ENCODE measurements at regions not wholly inside any gene's neighbourhood (a gene's known extent, or its start where the extent isn't known, plus 50 kb on each side); places are given as distances from the start of the nearest gene placed in this dataset.

DNA sequence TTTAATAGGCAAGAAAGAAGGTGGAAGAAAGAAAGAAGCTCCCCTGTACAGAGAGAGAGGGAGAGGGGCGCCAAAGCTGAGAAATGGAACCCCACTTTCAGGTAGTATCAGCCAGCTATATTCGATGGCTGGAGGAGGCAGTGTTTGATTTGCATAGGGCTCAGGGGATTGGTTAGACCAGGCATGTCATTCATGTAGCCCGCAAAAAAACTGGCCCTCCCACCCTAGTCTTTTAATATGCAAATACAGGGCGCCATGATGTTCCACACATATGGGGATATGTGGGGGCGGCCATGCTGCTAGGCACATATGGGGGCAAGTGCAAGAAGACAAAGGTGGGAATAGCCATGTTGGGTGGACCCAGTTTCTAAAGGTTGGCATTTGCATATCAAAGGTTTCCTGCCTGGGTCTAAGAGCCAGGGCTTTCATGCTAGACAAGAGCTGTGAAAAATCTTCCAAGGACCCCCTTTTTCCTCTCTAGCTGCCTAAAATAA lies 174.4 kb upstream of the ADRA1B start:
- H3K27me3 ChIP-seq: no peaks in the 10 kb centered on the region
- TF ChIP-seq, protein P1, sequence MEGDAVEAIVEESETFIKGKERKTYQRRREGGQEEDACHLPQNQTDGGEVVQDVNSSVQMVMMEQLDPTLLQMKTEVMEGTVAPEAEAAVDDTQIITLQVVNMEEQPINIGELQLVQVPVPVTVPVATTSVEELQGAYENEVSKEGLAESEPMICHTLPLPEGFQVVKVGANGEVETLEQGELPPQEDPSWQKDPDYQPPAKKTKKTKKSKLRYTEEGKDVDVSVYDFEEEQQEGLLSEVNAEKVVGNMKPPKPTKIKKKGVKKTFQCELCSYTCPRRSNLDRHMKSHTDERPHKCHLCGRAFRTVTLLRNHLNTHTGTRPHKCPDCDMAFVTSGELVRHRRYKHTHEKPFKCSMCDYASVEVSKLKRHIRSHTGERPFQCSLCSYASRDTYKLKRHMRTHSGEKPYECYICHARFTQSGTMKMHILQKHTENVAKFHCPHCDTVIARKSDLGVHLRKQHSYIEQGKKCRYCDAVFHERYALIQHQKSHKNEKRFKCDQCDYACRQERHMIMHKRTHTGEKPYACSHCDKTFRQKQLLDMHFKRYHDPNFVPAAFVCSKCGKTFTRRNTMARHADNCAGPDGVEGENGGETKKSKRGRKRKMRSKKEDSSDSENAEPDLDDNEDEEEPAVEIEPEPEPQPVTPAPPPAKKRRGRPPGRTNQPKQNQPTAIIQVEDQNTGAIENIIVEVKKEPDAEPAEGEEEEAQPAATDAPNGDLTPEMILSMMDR (IDR thresholded peaks at IDR 0.05): no peak
- TF ChIP-seq POLR2A (IDR thresholded peaks at IDR 0.05) (no peak), POLR2AphosphoS5 (IDR thresholded peaks at IDR 0.05) (no peak), EP300 (IDR thresholded peaks at IDR 0.05) (no peak)
- H3K4me3 ChIP-seq: no peak overlapping the region
- H3K4me1 ChIP-seq: no peaks in the 10 kb centered on the region
- H3K27ac ChIP-seq: no peak overlapping the region
- no peak for ATAC-seq
- no peaks in the 10 kb centered on the region for H3K36me3 ChIP-seq
- WGBS, 2 donors (ENCODE audit: low coverage in 1 of 2): 86 to 96% methylated on average over 2 to 5 of the region's 5 CpGs
- H3K9me3 ChIP-seq: peaks cover 0 to 6% (median 0%) of the 10 kb centered on the region in 3 donors

GRCh38 chr5:159743234-159743633 lies 173.0 kb upstream of the ADRA1B start:
- no peak for TF ChIP-seq POLR2A (IDR thresholded peaks at IDR 0.05)
- no peak for TF ChIP-seq EP300 (IDR thresholded peaks at IDR 0.05)
- TF ChIP-seq, protein P1 (IDR thresholded peaks at IDR 0.05): no peak
- no peak for TF ChIP-seq POLR2AphosphoS5 (IDR thresholded peaks at IDR 0.05)
- H3K27me3 ChIP-seq: no peaks in the 10 kb centered on the region
- 88 to 100% methylated on average over 1 of the region's 1 CpG for WGBS, 2 donors (ENCODE audit: low coverage in 1 of 2)

GRCh38 chr5:159746707-159747106 lies 169.6 kb upstream of the ADRA1B start:
- TF ChIP-seq POLR2AphosphoS5 (IDR thresholded peaks at IDR 0.05) (no peak), POLR2A (IDR thresholded peaks at IDR 0.05) (no peak), EP300 (IDR thresholded peaks at IDR 0.05) (no peak)
- TF ChIP-seq, protein P1 (IDR thresholded peaks at IDR 0.05): no peak
- no peak overlapping the region for H3K4me3 ChIP-seq
- H3K27me3 ChIP-seq: no peaks in the 10 kb centered on the region
- no peaks in the 10 kb centered on the region for H3K36me3 ChIP-seq
- H3K4me1 ChIP-seq: no peaks in the 10 kb centered on the region
- no peak for ATAC-seq
- peaks cover 0 to 12% (median 0%) of the 10 kb centered on the region in 3 donors for H3K9me3 ChIP-seq
- H3K27ac ChIP-seq: no peak overlapping the region
- WGBS, 2 donors (ENCODE audit: low coverage in 1 of 2): 87 to 92% methylated on average over 2 to 4 of the region's 4 CpGs

More at GRCh38 chr5:159743234-159743633, 173.0 kb upstream of the ADRA1B start:
- H3K36me3 ChIP-seq: no peaks in the 10 kb centered on the region
- ATAC-seq: no peak
- peaks cover 0 to 6% (median 0%) of the 10 kb centered on the region in 3 donors for H3K9me3 ChIP-seq
- H3K27ac ChIP-seq: no peak overlapping the region
- H3K4me3 ChIP-seq: no peak overlapping the region
- H3K4me1 ChIP-seq: no peaks in the 10 kb centered on the region

DNA sequence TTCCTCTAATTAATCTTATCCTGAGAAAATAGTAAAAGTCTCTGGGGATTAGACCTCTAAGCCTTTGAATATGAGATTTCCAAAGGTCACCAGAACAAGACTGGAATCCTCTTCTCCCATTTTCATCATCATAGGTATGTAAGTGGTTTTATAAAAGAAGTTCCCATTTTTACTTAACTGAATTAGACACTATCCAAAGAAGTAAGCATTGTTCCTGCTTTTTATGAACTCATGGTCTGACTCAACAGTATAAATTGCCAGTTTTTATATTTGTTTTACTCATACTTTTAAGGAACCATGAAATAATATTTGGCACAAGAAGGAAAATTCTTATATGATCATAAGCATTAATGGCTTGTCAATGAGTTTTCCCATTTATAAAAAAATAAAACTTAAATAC lies 167.1 kb upstream of the ADRA1B start:
- no peaks in the 10 kb centered on the region for H3K36me3 ChIP-seq
- peaks cover 0 to 6% (median 0%) of the 10 kb centered on the region in 3 donors for H3K9me3 ChIP-seq
- H3K27ac ChIP-seq: no peak overlapping the region
- no peak overlapping the region for H3K4me3 ChIP-seq
- TF ChIP-seq POLR2A (IDR thresholded peaks at IDR 0.05) (no peak), EP300 (IDR thresholded peaks at IDR 0.05) (no peak)
- no peaks in the 10 kb centered on the region for H3K4me1 ChIP-seq
- no peaks in the 10 kb centered on the region for H3K27me3 ChIP-seq
- ATAC-seq: no peak

GRCh38 chr5:159750226-159750625 lies 166.1 kb upstream of the ADRA1B start:
- Histone ChIP-seq H3K27ac (no peak overlapping the region), H3K9me3 (peaks cover 0 to 6% (median 0%) of the 10 kb centered on the region in 3 donors), H3K36me3 (no peaks in the 10 kb centered on the region), H3K4me3 (no peak overlapping the region), H3K27me3 (no peaks in the 10 kb centered on the region), H3K4me1 (no peaks in the 10 kb centered on the region)
- TF ChIP-seq, protein P1 (IDR thresholded peaks at IDR 0.05): no peak
- TF ChIP-seq POLR2AphosphoS5 (IDR thresholded peaks at IDR 0.05) (no peak), EP300 (IDR thresholded peaks at IDR 0.05) (no peak), POLR2A (IDR thresholded peaks at IDR 0.05) (no peak)
- no peak for ATAC-seq
- 49% methylated on average over 4 of the region's 5 CpGs; no CpG with 5 or more reads in 1 of the 2 donors for WGBS, 2 donors (ENCODE audit: low coverage in 1 of 2)

Measured in gastroesophageal sphincter (tissue), 4 donors.